HTR-8/SVneo (cell line): ENCODE measurements at regions not wholly inside any gene's neighbourhood (a gene's known extent, or its start where the extent isn't known, plus 50 kb on each side); places are given as distances from the start of the nearest gene placed in this dataset.

Experiments used
- DNase-seq: peaks from one replicate; pipeline ENCODE4 v3.0.0; 2011; ENCODE audit warnings: low spot score, mixed read lengths; ENCODE audit not compliant: insufficient read length
- FAIRE-seq: peaks from 2 replicates; lab custom pipeline; 2011; peaks lifted over from hg19 to GRCh38; lab: Jason Lieb, UNC

- no peak for DNase-seq
- FAIRE-seq: no peak
Observed at GRCh38 chr21:35376406-35377135, 327.5 kb upstream of the RUNX1 start.

- FAIRE-seq: no peak
Observed at GRCh38 chr21:35375115-35375514, 326.0 kb upstream of the RUNX1 start.

DNA sequence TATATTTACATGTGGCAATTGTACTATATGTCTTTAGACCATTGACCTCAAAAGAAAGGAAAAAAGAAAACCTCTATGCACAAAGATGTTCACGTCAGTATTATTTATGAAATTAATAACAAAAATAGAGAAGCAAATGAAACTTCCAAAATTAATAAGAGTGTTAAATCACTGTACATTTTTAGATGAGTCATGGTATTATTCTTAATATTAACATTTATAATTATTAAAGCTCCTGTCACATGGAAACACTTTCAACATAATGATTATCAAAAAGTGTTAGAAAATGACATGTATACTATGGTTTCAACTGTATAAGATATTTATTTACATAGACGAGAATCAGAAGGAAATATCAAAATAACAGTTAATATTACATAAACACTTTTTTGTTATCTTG, 324.9 kb upstream of the RUNX1 start:
- no peak for FAIRE-seq

More at GRCh38 chr21:35375115-35375514, 326.0 kb upstream of the RUNX1 start:
- no peak for DNase-seq

GRCh38 chr21:35372201-35372600, 323.1 kb upstream of the RUNX1 start:
- FAIRE-seq: no peak
- no peak for DNase-seq

More for the DNA sequence above, 324.9 kb upstream of the RUNX1 start:
- no peak for DNase-seq

DNA sequence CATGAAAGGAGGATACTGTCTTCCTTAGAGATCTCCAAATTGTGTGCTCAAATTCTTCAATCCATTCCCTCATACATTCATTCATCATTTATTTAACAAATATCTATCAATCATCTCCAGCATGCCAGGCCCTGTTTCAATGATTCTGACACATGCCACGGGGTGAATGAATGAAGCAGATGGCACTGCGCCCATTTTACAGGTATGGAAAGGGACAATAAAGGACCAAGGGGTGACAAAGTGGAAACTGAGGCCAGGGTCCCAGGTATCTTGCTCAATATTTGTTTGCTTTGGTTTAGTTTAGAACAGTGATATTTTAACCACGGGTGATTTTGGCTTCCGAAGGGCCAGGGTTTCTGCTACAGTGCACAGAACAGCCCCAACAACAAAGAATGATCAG, 321.6 kb upstream of the RUNX1 start:
- FAIRE-seq: no peak
- DNase-seq: no peak

DNA sequence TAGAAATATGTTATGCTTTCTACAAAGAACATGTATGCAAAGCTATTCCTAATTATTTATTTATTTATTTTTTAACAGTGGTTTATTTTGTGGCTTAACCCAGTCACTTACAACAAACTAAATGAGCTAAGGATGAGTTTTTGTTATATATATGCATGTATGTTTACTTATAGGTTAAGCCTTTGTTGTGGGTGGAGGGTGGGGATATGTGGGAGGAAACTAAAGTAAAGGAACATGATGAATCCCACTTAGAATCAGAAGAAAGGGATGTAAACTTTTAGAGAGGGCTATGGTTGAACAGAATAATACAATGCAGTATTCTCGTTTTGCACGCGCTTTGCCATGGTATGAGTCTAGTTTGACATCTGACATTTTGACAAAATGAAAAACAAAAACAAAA, 321.0 kb upstream of the RUNX1 start:
- no peak for FAIRE-seq

GRCh38 chr21:35368326-35368725, 319.2 kb upstream of the RUNX1 start:
- DNase-seq (no peak), FAIRE-seq (no peak)

More for the DNA sequence above, 321.0 kb upstream of the RUNX1 start:
- DNase-seq: no peak

DNA sequence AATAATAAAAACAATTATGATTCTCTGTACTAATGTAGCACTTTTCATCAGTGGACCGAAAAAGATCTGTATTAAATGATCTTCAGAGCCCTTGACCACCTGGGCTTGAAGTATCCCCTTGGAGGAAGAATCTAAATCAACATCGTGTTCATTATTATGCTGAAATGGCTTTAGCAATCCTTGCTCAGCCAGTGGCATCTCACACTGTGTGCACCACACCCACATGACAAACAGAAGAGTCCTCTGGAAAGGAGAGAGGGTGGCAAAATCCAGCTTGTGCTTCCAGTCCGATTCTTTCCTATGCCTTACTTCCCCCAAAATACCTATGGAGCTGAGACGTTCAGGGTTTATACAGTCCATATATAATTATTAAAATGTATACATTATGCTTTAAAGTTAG, 318.5 kb upstream of the RUNX1 start:
- FAIRE-seq (no peak), DNase-seq (no peak)

GRCh38 chr21:35366394-35367080, 317.4 kb upstream of the RUNX1 start:
- DNase-seq (no peak), FAIRE-seq (no peak)

- DNase-seq (no peak), FAIRE-seq (no peak)
Observed at GRCh38 chr21:35363458-35363857, 314.4 kb upstream of the RUNX1 start.

GRCh38 chr21:35361988-35362387, 312.9 kb upstream of the RUNX1 start:
- no peak for FAIRE-seq

DNA sequence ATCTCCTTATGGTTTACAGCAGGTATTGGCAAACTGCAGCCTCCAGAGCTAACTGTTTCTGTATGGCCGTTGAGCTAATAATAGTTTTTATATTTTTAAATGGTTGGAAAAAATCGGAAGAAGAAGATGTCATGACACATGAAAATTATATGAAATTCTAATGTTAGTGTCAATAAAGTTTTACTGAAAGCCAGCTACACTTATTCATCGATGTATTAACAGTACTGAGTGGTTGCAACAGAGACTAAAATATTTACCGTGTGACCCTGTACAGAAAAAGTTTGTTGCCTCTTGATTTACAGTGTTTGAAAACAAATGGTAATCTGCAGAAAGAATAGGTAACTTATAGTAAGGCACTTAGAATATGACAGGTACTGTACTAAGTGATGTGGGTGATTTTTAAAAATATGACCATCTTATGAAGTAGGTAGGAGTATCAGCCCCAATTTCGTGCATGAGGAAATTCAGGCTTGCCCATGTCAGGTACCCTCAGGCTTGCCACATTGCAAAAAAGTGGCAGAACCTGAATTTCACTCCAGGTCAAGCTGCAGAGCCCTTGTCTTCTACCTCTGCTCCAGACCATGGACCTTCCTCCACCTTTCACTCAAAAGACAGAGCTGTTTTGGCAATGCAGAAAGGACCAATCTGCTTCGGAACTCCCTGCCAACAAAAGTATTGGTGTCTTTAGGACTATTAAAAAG, 311.9 kb upstream of the RUNX1 start:
- FAIRE-seq: no peak
- no peak for DNase-seq

More at GRCh38 chr21:35361988-35362387, 312.9 kb upstream of the RUNX1 start:
- DNase-seq: no peak

- DNase-seq: no peak
- FAIRE-seq: no peak
Observed at GRCh38 chr21:35359076-35359475, 310.0 kb upstream of the RUNX1 start.

DNA sequence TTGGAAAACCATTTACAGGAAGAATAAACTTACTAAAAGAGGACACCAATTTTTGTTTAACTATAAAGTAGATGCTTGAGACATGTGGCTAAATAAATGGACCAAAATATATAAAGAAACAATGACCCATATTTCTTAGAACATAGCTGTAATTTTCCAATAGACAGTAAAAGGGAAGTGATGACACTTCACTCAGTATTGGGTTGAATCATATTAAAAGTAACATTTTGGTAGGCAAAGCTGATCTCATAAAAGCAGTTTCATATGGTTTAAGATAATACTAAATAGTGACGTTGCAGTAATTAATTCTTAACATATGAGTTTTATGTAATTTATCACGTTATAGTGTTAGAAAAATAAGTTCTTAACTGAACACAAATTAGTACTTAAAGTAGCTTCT, 308.9 kb upstream of the RUNX1 start:
- DNase-seq: no peak
- FAIRE-seq: no peak

DNA sequence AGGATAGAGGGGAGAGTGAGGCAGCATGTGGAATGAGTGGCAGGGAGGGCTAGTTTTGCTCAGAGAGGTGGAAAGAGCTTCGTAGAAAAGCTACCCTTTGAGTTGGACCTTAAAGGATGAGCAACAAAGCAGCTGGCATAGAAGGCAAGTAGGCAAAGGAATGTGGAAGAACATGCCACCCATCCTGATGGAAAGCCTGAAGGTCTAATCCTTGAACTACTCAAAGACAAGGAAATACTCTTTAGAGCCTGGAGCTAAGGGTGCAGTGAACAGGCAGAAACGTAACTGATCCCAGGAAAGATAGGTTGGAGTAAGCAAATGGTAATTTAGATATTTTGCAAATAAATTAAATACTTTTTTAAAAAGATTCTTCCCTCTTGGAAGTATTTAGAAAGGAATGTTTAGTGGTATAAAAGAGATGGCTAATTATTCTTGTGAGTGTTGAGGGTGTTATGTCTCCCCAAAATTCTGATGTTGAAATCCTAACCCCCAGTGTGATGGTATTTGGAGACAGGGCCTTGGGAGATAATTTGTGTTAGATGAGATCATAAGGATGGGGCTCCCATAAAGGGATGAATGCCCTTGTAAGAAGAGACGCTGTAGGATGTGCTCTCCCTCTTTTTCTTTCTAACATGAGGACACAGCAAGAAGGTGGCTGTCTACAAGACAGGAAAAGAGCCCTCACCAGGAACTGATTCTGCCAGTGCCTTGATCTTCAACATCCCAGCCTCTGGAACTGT, 308.1 kb upstream of the RUNX1 start:
- DNase-seq (no peak), FAIRE-seq (no peak)

DNA sequence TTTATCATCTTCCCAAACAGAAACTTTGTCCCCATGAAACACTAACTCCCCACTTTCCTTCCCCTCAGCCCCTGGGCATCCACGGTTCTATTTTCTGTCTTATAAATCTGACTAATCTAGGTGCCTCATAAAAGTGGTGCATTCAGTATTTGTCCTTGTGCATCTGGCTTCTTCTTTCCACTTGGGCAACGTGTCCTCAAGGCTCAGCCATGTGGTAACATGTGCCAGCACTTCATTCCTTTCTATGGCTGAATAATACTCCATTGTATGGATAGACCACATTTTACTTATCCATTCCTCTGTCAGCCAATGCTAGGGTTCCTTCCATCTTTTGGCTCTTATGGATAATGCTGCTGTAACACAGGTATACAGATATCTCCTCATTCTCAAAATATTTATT, 305.0 kb upstream of the RUNX1 start:
- DNase-seq: no peak
- FAIRE-seq: no peak

- DNase-seq (no peak), FAIRE-seq (no peak)
Observed at GRCh38 chr21:35352793-35353192, 303.7 kb upstream of the RUNX1 start.

GRCh38 chr21:35352066-35352770, 303.1 kb upstream of the RUNX1 start:
- FAIRE-seq (no peak), DNase-seq (no peak)

DNA sequence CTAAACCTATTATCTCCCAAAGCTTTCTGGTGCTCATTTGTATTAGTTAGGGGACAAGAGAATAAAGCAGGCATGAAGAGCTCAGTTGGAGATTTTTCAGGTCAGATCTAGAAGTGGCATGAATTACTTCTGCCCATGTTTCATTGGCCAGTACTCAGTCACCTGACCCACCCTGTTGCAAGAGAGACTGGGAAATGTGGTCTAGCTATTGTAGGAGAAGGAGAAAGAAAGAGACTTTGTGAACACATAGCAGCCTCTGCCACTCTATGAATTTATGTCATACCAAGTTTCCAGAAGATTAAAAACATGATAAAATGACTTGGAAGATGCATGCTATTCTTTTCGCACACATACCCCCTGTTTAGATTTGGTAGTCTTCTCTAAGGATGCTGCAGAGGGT, 302.3 kb upstream of the RUNX1 start:
- FAIRE-seq (no peak), DNase-seq (no peak)

DNA sequence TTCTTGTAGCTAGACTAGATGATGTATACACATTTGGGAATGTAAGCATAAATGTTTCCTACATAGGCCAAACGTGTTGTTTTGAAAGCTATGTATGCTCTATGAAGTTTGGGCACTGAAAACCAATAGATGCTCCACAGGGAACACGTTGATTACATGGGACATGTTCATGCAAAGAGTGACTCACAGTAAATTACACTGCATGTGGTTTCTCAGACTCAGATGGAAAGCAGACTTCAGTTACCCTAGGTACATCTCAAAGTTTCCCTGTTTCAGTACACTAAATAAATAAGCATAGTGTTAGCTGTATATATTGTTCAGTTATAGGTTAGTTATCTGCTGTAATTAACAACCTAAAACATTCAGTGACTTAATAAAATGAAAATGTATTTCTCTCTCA, 301.9 kb upstream of the RUNX1 start:
- no peak for FAIRE-seq
- no peak for DNase-seq
